HepG2 (cell line): ENCODE measurements at regions not wholly inside any gene's neighbourhood (a gene's known extent, or its start where the extent isn't known, plus 50 kb on each side); places are given as distances from the start of the nearest gene placed in this dataset.

Source experiments
- KDM5A ChIP-seq: fragments of 200-600 bp; sonication (generic); IDR thresholded peaks from 2 replicates; pipeline ENCODE4 v1.7.0; 2018; ENCODE audit warnings: antibody characterized with exemption, mild to moderate bottlenecking, low read length, borderline replicate concordance
- TF ChIP-seq, protein P1 (sequence below): sonication (generic); formaldehyde crosslinking; IDR thresholded peaks from 2 replicates; pipeline ENCODE4 v1.4.0; 2020; ENCODE audit warnings: mild to moderate bottlenecking, missing genetic modification reagents
- TF ChIP-seq, protein P2 (sequence below): sonication (generic); formaldehyde crosslinking; IDR thresholded peaks from 2 replicates; pipeline ENCODE4 v1.5.0; 2020; ENCODE audit warnings: mild to moderate bottlenecking, missing genetic modification reagents, moderate library complexity

DNA sequence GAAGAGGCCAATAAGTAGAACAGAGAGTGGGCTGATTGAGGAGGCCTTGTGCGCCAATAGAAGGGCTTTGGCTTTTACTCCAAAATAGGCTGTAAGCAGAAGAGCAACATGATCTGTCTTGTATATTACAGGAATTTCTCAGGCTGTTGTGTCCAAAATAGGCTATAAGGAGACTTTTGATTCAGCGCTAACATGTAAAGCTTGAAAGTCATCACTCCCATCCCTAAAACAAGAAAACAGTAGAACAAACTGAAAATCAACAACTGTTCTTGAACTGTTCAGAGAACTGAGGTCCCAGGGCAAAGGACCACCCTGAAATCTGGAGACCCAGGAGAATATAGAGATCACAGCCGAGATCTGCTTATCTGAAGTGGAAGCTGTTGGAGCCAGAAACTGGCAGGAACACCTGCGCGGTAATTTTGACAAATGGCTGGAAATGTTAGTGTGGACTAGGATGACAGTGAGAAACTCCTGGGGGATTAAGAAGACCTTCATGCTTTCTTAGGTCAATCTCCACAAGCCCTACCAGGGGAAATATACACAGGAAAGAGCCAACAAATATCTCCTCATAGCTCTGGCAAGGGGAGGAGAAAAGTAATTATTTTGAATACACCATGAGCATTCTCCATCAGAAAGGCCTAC is 258.6 kb downstream of the RBM43 start (continued):
- TF ChIP-seq, protein P1, sequence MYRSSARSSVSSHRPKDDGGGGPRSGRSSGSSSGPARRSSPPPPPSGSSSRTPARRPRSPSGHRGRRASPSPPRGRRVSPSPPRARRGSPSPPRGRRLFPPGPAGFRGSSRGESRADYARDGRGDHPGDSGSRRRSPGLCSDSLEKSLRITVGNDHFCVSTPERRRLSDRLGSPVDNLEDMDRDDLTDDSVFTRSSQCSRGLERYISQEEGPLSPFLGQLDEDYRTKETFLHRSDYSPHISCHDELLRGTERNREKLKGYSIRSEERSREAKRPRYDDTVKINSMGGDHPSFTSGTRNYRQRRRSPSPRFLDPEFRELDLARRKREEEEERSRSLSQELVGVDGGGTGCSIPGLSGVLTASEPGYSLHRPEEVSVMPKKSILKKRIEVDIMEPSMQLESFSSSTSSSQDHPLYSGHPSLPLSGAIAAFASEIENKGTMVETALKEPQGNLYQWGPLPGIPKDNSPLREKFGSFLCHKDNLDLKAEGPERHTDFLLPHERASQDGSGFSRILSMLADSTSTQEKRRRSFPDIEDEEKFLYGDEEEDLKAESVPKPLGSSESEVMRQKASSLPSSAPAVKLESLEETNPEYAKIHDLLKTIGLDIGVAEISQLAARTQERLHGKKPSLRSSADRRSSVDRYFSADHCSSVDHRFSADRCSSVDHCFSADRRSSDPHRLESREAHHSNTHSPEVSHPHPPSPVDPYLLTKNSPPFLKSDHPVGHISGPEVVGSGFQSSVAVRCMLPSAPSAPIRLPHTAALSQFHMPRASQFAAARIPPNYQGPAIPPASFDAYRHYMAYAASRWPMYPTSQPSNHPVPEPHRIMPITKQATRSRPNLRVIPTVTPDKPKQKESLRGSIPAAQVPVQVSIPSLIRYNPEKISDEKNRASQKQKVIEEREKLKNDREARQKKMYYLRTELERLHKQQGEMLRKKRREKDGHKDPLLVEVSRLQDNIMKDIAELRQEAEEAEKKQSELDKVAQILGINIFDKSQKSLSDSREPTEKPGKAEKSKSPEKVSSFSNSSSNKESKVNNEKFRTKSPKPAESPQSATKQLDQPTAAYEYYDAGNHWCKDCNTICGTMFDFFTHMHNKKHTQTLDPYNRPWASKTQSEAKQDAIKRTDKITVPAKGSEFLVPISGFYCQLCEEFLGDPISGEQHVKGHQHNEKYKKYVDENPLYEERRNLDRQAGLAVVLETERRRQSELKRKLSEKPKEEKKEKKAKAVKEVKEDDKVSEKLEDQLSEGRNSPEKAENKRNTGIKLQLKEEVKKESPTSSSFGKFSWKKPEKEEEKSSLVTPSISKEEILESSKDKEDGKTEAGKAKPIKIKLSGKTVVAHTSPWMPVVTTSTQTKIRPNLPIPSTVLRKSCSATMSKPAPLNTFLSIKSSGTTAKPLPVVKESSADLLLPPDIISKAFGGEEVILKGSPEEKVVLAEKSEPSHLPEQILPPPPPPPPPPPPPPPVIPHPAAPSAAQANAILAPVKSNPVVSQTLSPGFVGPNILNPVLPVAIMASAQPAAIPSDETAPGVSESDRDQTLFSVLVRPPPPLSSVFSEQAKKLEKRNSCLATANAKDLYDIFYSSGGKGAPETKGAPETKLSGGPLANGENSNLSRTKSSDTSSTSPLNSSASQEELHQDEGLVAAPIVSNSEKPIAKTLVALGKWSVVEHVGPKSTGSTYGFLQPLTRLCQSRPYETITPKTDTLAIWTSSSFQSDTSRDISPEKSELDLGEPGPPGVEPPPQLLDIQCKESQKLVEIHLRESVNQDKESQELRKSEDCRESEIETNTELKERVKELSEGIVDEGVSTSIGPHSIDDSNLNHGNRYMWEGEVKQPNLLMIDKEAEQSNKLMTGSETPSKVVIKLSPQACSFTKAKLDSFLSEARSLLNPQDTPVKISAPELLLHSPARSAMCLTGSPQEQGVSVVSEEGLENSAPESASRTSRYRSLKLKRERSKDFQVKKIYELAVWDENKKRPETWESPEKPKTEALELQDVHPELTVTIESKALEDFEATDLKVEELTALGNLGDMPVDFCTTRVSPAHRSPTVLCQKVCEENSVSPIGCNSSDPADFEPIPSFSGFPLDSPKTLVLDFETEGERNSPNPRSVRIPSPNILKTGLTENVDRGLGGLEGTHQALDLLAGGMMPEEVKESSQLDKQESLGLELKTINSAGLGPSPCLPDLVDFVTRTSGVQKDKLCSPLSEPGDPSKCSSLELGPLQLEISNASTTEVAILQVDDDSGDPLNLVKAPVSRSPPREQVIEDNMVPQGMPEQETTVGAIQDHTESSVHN (CRISPR knock-in tag), result no peak
- TF ChIP-seq, protein P2, sequence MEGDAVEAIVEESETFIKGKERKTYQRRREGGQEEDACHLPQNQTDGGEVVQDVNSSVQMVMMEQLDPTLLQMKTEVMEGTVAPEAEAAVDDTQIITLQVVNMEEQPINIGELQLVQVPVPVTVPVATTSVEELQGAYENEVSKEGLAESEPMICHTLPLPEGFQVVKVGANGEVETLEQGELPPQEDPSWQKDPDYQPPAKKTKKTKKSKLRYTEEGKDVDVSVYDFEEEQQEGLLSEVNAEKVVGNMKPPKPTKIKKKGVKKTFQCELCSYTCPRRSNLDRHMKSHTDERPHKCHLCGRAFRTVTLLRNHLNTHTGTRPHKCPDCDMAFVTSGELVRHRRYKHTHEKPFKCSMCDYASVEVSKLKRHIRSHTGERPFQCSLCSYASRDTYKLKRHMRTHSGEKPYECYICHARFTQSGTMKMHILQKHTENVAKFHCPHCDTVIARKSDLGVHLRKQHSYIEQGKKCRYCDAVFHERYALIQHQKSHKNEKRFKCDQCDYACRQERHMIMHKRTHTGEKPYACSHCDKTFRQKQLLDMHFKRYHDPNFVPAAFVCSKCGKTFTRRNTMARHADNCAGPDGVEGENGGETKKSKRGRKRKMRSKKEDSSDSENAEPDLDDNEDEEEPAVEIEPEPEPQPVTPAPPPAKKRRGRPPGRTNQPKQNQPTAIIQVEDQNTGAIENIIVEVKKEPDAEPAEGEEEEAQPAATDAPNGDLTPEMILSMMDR (CRISPR knock-in tag), result no peak
- TF ChIP-seq KDM5A, result no peak
- TF ChIP-seq, all 625 proteins: peak for 0
